ENCODE measurements at regions not wholly inside any gene's neighbourhood (a gene's known extent, or its start where the extent isn't known, plus 50 kb on each side); places are given as distances from the start of the nearest gene placed in this dataset.
A peak's percentile ranks its signal among the peaks of the same experiment; 100 is the strongest.
"Not testable (repeated sequence)": the region's sequence is repeated elsewhere in the genome, so short reads cannot be mapped to it uniquely, and the experiment has no call there.

- ATAC-seq = peak in 1 of 2 donors; percentile 33
- Mint-ChIP-seq H3K4me1 (ENCODE audit: low read depth in 2 of 2) (peaks cover 0 to 5% of the 10 kb centered on the region in 2 donors), H3K27me3 (peaks cover 0 to 5% of the 10 kb centered on the region in 2 donors), H3K27ac (no peak overlapping the region), H3K36me3 (no peaks in the 10 kb centered on the region), H3K4me3 (no peak overlapping the region), H3K9me3 (no peaks in the 10 kb centered on the region)
- no peak for DNase-seq (ENCODE audit: low spot score)
These were observed 80.0 kb upstream of the HNF1B start for GRCh38 chr17:37824534-37825485.

- DNase-seq (ENCODE audit: low spot score) = no peak
- ATAC-seq = no peak
- no peaks in the 10 kb centered on the region for H3K36me3 Mint-ChIP-seq
- H3K9me3 Mint-ChIP-seq = no peaks in the 10 kb centered on the region
- peaks cover 0 to 5% of the 10 kb centered on the region in 2 donors for H3K4me1 Mint-ChIP-seq (ENCODE audit: low read depth in 2 of 2)
- H3K4me3 Mint-ChIP-seq = no peak overlapping the region
- H3K27me3 Mint-ChIP-seq = peaks cover 0 to 5% of the 10 kb centered on the region in 2 donors
- no peak overlapping the region for H3K27ac Mint-ChIP-seq
These were observed 79.1 kb upstream of the HNF1B start for GRCh38 chr17:37823996-37824395.

GRCh38 chr17:37820995-37821713, 76.3 kb upstream of the HNF1B start:
- Mint-ChIP-seq H3K4me1 (ENCODE audit: low read depth in 2 of 2) (no peaks in the 10 kb centered on the region), H3K36me3 (no peaks in the 10 kb centered on the region), H3K27ac (no peak overlapping the region), H3K4me3 (no peak overlapping the region), H3K27me3 (peaks cover 0 to 2% of the 10 kb centered on the region in 2 donors), H3K9me3 (no peaks in the 10 kb centered on the region)
- ATAC-seq = no peak
- no peak for DNase-seq (ENCODE audit: low spot score)

GRCh38 chr17:37820313-37820994, 75.6 kb upstream of the HNF1B start:
- DNase-seq (ENCODE audit: low spot score) (no peak), ATAC-seq (no peak)
- peaks cover 0 to 2% of the 10 kb centered on the region in 2 donors for H3K27me3 Mint-ChIP-seq
- no peaks in the 10 kb centered on the region for H3K36me3 Mint-ChIP-seq
- H3K27ac Mint-ChIP-seq = no peak overlapping the region
- H3K9me3 Mint-ChIP-seq = no peaks in the 10 kb centered on the region
- H3K4me1 Mint-ChIP-seq (ENCODE audit: low read depth in 2 of 2) = no peaks in the 10 kb centered on the region
- no peak overlapping the region for H3K4me3 Mint-ChIP-seq

- DNase-seq (ENCODE audit: low spot score) (no peak), ATAC-seq (no peak)
- H3K4me3 Mint-ChIP-seq = no peak overlapping the region
These were observed 73.8 kb upstream of the HNF1B start for GRCh38 chr17:37818689-37819088.

GRCh38 chr17:37816950-37817349, 72.1 kb upstream of the HNF1B start:
- H3K27me3 Mint-ChIP-seq = peaks cover 11 to 20% of the 10 kb centered on the region in 2 donors
- DNase-seq (ENCODE audit: low spot score) (no peak), ATAC-seq (no peak)
- H3K9me3 Mint-ChIP-seq = no peaks in the 10 kb centered on the region
- no peaks in the 10 kb centered on the region for H3K4me1 Mint-ChIP-seq (ENCODE audit: low read depth in 2 of 2)
- H3K4me3 Mint-ChIP-seq = no peak overlapping the region
- H3K27ac Mint-ChIP-seq = no peak overlapping the region
- no peaks in the 10 kb centered on the region for H3K36me3 Mint-ChIP-seq

More at GRCh38 chr17:37818689-37819088, 73.8 kb upstream of the HNF1B start:
- no peaks in the 10 kb centered on the region for H3K4me1 Mint-ChIP-seq (ENCODE audit: low read depth in 2 of 2)
- no peaks in the 10 kb centered on the region for H3K36me3 Mint-ChIP-seq
- H3K27me3 Mint-ChIP-seq = peaks cover 2 to 3% of the 10 kb centered on the region in 2 donors
- no peak overlapping the region for H3K27ac Mint-ChIP-seq
- no peaks in the 10 kb centered on the region for H3K9me3 Mint-ChIP-seq

- no peaks in the 10 kb centered on the region for H3K36me3 Mint-ChIP-seq
- no peak overlapping the region for H3K4me3 Mint-ChIP-seq
- peaks cover 17 to 35% of the 10 kb centered on the region in 2 donors for H3K27me3 Mint-ChIP-seq
- DNase-seq (ENCODE audit: low spot score) (no peak), ATAC-seq (no peak)
- H3K4me1 Mint-ChIP-seq (ENCODE audit: low read depth in 2 of 2) = no peaks in the 10 kb centered on the region
- no peak overlapping the region for H3K27ac Mint-ChIP-seq
- H3K9me3 Mint-ChIP-seq = no peaks in the 10 kb centered on the region
These were observed 70.7 kb upstream of the HNF1B start for GRCh38 chr17:37815536-37815935.

GRCh38 chr17:37813751-37814150, 68.9 kb upstream of the HNF1B start:
- ATAC-seq (no peak), DNase-seq (ENCODE audit: low spot score) (no peak)
- no peaks in the 10 kb centered on the region for H3K9me3 Mint-ChIP-seq
- peaks cover 20 to 38% of the 10 kb centered on the region in 2 donors for H3K27me3 Mint-ChIP-seq
- no peak overlapping the region for H3K4me3 Mint-ChIP-seq
- no peaks in the 10 kb centered on the region for H3K4me1 Mint-ChIP-seq (ENCODE audit: low read depth in 2 of 2)
- no peak overlapping the region for H3K27ac Mint-ChIP-seq
- no peaks in the 10 kb centered on the region for H3K36me3 Mint-ChIP-seq

GRCh38 chr17:37808846-37809245, 64.0 kb upstream of the HNF1B start:
- H3K36me3 Mint-ChIP-seq; H3K9me3 Mint-ChIP-seq; H3K4me1 Mint-ChIP-seq (ENCODE audit: low read depth in 2 of 2); ATAC-seq; H3K4me3 Mint-ChIP-seq; DNase-seq (ENCODE audit: low spot score); H3K27ac Mint-ChIP-seq: not testable (repeated sequence)
- peaks cover 24 to 51% of the 10 kb centered on the region in 2 donors for H3K27me3 Mint-ChIP-seq

GRCh38 chr17:37802712-37803416, 58.0 kb upstream of the HNF1B start:
- Mint-ChIP-seq H3K4me3 (no peak overlapping the region), H3K27me3 (peaks cover 17 to 20% of the 10 kb centered on the region in 2 donors)

GRCh38 chr17:37802061-37802595, 57.3 kb upstream of the HNF1B start:
- H3K4me1 Mint-ChIP-seq (ENCODE audit: low read depth in 2 of 2) = no peaks in the 10 kb centered on the region
- no peaks in the 10 kb centered on the region for H3K9me3 Mint-ChIP-seq
- peaks cover 20 to 23% of the 10 kb centered on the region in 2 donors for H3K27me3 Mint-ChIP-seq
- H3K27ac Mint-ChIP-seq = no peak overlapping the region
- H3K4me3 Mint-ChIP-seq = no peak overlapping the region
- no peak for DNase-seq (ENCODE audit: low spot score)
- H3K36me3 Mint-ChIP-seq = no peaks in the 10 kb centered on the region
- ATAC-seq = no peak

More at GRCh38 chr17:37802712-37803416, 58.0 kb upstream of the HNF1B start:
- no peak for ATAC-seq
- Mint-ChIP-seq H3K27ac (no peak overlapping the region), H3K36me3 (no peaks in the 10 kb centered on the region), H3K4me1 (ENCODE audit: low read depth in 2 of 2) (no peaks in the 10 kb centered on the region), H3K9me3 (no peaks in the 10 kb centered on the region)
- DNase-seq (ENCODE audit: low spot score) = no peak

- Mint-ChIP-seq H3K4me1 (ENCODE audit: low read depth in 2 of 2) (no peaks in the 10 kb centered on the region), H3K27me3 (peaks cover 20 to 23% of the 10 kb centered on the region in 2 donors), H3K36me3 (no peaks in the 10 kb centered on the region), H3K9me3 (no peaks in the 10 kb centered on the region), H3K27ac (no peak overlapping the region), H3K4me3 (no peak overlapping the region)
- ATAC-seq (no peak), DNase-seq (ENCODE audit: low spot score) (no peak)
These were observed 56.3 kb upstream of the HNF1B start for GRCh38 chr17:37801171-37801570.

GRCh38 chr17:37797206-37797605, 52.3 kb upstream of the HNF1B start:
- H3K4me1 Mint-ChIP-seq (ENCODE audit: low read depth in 2 of 2) = no peaks in the 10 kb centered on the region
- H3K36me3 Mint-ChIP-seq = no peaks in the 10 kb centered on the region
- H3K9me3 Mint-ChIP-seq = no peaks in the 10 kb centered on the region
- H3K4me3 Mint-ChIP-seq = no peak overlapping the region
- ATAC-seq = no peak
- H3K27ac Mint-ChIP-seq = no peak overlapping the region
- no peak for DNase-seq (ENCODE audit: low spot score)
- H3K27me3 Mint-ChIP-seq = peaks cover 23 to 26% of the 10 kb centered on the region in 2 donors

Measured in natural killer cell treated with Interleukin-12 subunit alpha and Interleukin-12 subunit beta and Interleukin-15 and Interleukin-18, amount 100 ng/mL, for 72 hours (primary cell).